MCF 10A (cell line): ENCODE measurements at regions not wholly inside any gene's neighbourhood (a gene's known extent, or its start where the extent isn't known, plus 50 kb on each side); places are given as distances from the start of the nearest gene placed in this dataset.

Experiments
- BruUV-seq: library from RNA; stranded (reverse); fragments of 400-500 nt; replicated peaks from 2 replicates; lab custom pipeline; 2021; lab: Mats Ljungman, UMichigan
- CTCF ChIA-PET: fragments of 300-600 bp; sonication (Branson Sonifier 250); formaldehyde crosslinking; extraction: SDS; loops from one replicate; lab custom pipeline; 2021; ENCODE audit warnings: antibody characterized with exemption, inconsistent platforms; lab: Yijun Ruan, JAX
- POLR2A ChIA-PET: fragments of 300-600, 350-650 bp; sonication (Branson Sonifier 250); formaldehyde crosslinking; extraction: SDS; loops from one replicate; lab custom pipeline; 2020; ENCODE audit warnings: antibody characterized with exemption, inconsistent platforms; lab: Yijun Ruan, JAX
- DNase-seq: peaks from one replicate; pipeline ENCODE4 v3.0.0-alpha.2; 2018; ENCODE audit not compliant: unreplicated experiment
- H3K27ac Mint-ChIP-seq: one replicate; pipeline ENCODE4 v1.8.0; 2022; ENCODE audit warnings: mild to moderate bottlenecking, low read depth, mixed read lengths; ENCODE audit not compliant: unreplicated experiment
- H3K27me3 Mint-ChIP-seq: one replicate; pipeline ENCODE4 v1.8.0; 2022; ENCODE audit warnings: mixed read lengths; ENCODE audit not compliant: insufficient read depth, unreplicated experiment
- H3K36me3 Mint-ChIP-seq: one replicate; pipeline ENCODE4 v1.8.0; 2022; ENCODE audit warnings: mild to moderate bottlenecking, moderate library complexity, mixed read lengths; ENCODE audit not compliant: insufficient read depth, unreplicated experiment
- H3K4me1 Mint-ChIP-seq: one replicate; pipeline ENCODE4 v1.8.0; 2022; ENCODE audit warnings: mixed read lengths; ENCODE audit not compliant: insufficient read depth, unreplicated experiment
- H3K4me3 Mint-ChIP-seq: one replicate; pipeline ENCODE4 v1.8.0; 2022; ENCODE audit warnings: mild to moderate bottlenecking, moderate library complexity, mixed read lengths; ENCODE audit not compliant: unreplicated experiment
- H3K9me3 Mint-ChIP-seq: one replicate; pipeline ENCODE4 v1.8.0; 2022; ENCODE audit warnings: mixed read lengths; ENCODE audit not compliant: unreplicated experiment
- intact Hi-C: fragments of 100-400 bp; cut with micrococcal nuclease; formaldehyde crosslinking; loops from 2 replicates; pipeline ENCODE4 v1.14.1; 2022
- TF ChIP-seq, protein P1 (sequence below): fragments of 200-600 bp; IDR thresholded peaks from one replicate; pipeline ENCODE4 v1.8.0; 2022; ENCODE audit warnings: antibody characterized with exemption, mild to moderate bottlenecking; ENCODE audit not compliant: unreplicated experiment

- H3K36me3 Mint-ChIP-seq: peaks cover 56% of the 10 kb centered on the region
- no peak for DNase-seq
- no TSS peak for BruUV-seq
- intact Hi-C loops: loop anchor here (5.0 kb wide), 2 partner anchors 98 to 283 kb away; partner anchors contain the start of gene ZNF746
- H3K27me3 Mint-ChIP-seq: no peaks in the 10 kb centered on the region
- H3K4me1 Mint-ChIP-seq: peaks cover 5% of the 10 kb centered on the region
- H3K27ac Mint-ChIP-seq: no peak overlapping the region
- CTCF ChIA-PET: interaction anchor here (0.7 kb wide), 2 partner anchors 12 to 286 kb away, joined by 3 read pairs; no protein-coding TSS in a partner anchor
- POLR2A ChIA-PET: interaction anchor here (0.5 kb wide), 1 partner anchor 313 kb away, joined by 3 read pairs; no protein-coding TSS in a partner anchor
- TF ChIP-seq, protein P1, sequence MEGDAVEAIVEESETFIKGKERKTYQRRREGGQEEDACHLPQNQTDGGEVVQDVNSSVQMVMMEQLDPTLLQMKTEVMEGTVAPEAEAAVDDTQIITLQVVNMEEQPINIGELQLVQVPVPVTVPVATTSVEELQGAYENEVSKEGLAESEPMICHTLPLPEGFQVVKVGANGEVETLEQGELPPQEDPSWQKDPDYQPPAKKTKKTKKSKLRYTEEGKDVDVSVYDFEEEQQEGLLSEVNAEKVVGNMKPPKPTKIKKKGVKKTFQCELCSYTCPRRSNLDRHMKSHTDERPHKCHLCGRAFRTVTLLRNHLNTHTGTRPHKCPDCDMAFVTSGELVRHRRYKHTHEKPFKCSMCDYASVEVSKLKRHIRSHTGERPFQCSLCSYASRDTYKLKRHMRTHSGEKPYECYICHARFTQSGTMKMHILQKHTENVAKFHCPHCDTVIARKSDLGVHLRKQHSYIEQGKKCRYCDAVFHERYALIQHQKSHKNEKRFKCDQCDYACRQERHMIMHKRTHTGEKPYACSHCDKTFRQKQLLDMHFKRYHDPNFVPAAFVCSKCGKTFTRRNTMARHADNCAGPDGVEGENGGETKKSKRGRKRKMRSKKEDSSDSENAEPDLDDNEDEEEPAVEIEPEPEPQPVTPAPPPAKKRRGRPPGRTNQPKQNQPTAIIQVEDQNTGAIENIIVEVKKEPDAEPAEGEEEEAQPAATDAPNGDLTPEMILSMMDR: no peak
- no peak overlapping the region for H3K4me3 Mint-ChIP-seq
- no peaks in the 10 kb centered on the region for H3K9me3 Mint-ChIP-seq
Measured at GRCh38 chr7:149595541-149595940, 97.9 kb upstream of the ZNF746 start.

DNA sequence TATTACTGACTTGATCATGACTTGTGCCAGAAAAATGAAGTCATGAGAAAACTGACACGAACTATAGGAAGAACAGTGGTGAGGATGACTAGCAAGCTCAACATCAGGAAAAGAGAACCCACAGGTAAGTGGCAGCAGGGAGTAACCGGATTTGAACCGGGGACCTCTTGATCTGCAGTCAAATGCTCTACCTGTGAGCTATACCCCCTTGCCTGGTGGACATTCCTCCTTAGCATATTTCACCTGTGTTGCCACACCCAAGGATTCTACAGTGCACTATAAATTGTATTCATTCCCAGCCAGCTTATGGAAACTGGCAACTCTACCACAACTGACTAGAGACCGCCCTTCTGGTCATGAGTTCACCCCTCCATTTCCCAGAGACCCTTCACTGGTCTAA lies 97.5 kb upstream of the ZNF746 start:
- Mint-ChIP-seq H3K4me1 (peaks cover 5% of the 10 kb centered on the region), H3K27ac (no peak overlapping the region), H3K4me3 (no peak overlapping the region), H3K36me3 (peaks cover 56% of the 10 kb centered on the region), H3K9me3 (no peaks in the 10 kb centered on the region), H3K27me3 (no peaks in the 10 kb centered on the region)
- TF ChIP-seq, protein P1: no peak
- POLR2A ChIA-PET: no interaction called here
- intact Hi-C loops: loop anchor here (5.0 kb wide), 2 partner anchors 98 to 283 kb away; partner anchors contain the start of gene ZNF746
- no peak for DNase-seq
- CTCF ChIA-PET: interaction anchor here (0.6 kb wide), 1 partner anchor 82 kb away, joined by 4 read pairs; no protein-coding TSS in a partner anchor
- no TSS peak for BruUV-seq

DNA sequence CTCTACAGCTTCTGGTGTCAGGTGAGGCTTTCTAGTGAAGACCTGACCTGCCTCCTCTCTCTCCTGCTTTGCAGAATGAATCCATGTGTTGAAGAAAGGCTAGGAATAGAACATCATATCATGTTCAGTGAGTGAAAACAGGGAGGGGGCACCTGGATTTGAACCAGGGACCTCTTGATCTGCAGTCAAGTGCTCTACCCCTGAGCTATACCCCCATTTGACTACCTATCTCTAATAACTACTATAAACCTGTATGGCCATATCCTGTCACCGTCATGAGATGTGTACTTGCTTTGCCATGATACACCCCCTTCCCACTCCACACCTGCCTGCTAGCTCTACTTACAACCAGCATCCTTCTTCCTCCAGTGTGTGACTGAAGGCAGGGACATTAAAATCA lies 91.3 kb upstream of the ZNF746 start:
- DNase-seq: no peak
- TF ChIP-seq, protein P1: no peak
- intact Hi-C loops: no loop called here
- ChIA-PET CTCF (interaction anchor here (0.6 kb wide), 1 partner anchor 121 kb away, joined by 3 read pairs; no protein-coding TSS in a partner anchor), POLR2A (interaction anchor here (0.7 kb wide), 1 partner anchor 10 kb away, joined by 3 read pairs; no protein-coding TSS in a partner anchor)
- Mint-ChIP-seq H3K36me3 (peaks cover 69% of the 10 kb centered on the region), H3K9me3 (no peaks in the 10 kb centered on the region), H3K4me1 (no peaks in the 10 kb centered on the region), H3K4me3 (no peak overlapping the region), H3K27ac (no peak overlapping the region), H3K27me3 (no peaks in the 10 kb centered on the region)
- no TSS peak for BruUV-seq

- DNase-seq: no peak
- H3K4me3 Mint-ChIP-seq: no peak overlapping the region
- H3K36me3 Mint-ChIP-seq: peaks cover 57% of the 10 kb centered on the region
- intact Hi-C loops: no loop called here
- CTCF ChIA-PET: interaction anchor here (0.7 kb wide), 1 partner anchor 277 kb away, joined by 3 read pairs; no protein-coding TSS in a partner anchor
- POLR2A ChIA-PET: no interaction called here
- no peaks in the 10 kb centered on the region for H3K4me1 Mint-ChIP-seq
- TF ChIP-seq, protein P1: no peak
- no TSS peak for BruUV-seq
- peaks cover 9% of the 10 kb centered on the region for H3K9me3 Mint-ChIP-seq
- H3K27ac Mint-ChIP-seq: no peak overlapping the region
- H3K27me3 Mint-ChIP-seq: no peaks in the 10 kb centered on the region
Measured at GRCh38 chr7:149586646-149587645, 89.3 kb upstream of the ZNF746 start.
